ENCODE measurements at regions not wholly inside any gene's neighbourhood (a gene's known extent, or its start where the extent isn't known, plus 50 kb on each side); places are given as distances from the start of the nearest gene placed in this dataset.
"Not testable (repeated sequence)": the region's sequence is repeated elsewhere in the genome, so short reads cannot be mapped to it uniquely, and the experiment has no call there.

DNA sequence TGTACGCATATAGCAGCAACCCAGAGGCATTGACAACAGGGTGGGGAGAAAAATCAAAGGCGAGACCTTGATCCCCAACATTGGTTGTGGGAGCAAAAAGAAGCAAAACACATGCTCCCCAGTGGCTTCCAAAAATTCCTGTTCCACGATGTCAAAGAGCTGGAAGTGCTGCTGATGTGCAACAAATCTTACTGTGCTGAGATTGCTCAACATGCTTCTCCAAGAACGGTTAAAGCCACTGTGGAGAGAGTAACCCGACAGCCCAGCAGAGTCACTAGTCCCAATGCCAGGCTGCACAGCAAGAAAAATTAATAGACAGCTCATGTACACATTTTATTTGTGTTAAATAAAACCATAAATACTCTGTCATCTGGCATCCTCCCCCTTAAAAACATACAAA, 179.9 kb upstream of the PFN2 start:
- no peak for DNase-seq

DNA sequence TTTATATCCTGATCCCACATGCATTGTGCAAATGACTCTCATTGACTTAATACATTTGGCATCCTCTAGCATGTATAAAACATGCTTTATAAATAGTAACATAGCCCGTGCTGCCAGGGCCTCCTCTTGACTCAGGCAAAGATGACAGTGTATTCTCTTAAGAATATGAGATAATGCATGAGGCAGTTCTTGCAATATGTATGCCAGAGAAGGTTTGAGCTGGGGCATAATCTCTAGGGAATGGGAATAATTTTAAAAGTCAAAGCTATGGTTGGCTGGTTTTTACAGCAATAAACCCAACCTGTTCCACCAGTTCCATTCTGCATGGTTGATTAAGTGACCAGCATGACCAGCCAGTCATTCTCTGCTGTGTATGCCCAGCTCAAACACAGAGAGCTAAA, 179.0 kb upstream of the PFN2 start:
- no peak for DNase-seq

DNA sequence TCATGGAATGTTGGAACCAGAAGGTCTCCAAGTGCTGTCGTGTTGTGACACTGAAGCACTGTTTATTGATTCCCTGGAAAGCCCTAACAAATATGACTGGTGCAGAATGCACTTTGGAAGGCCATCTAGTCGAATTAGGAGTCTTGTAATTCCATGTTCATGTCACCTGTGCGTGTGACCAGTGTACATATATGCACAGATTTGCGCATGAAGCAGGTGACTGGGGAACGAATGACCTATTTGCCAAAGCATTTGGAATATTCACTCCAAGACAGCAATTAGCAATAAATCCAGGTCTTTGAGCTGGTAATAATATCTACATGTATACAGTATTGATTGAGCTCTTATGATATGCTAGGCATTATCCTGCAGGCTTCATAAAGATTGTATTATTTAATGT, 177.5 kb upstream of the PFN2 start:
- no peak for DNase-seq

DNA sequence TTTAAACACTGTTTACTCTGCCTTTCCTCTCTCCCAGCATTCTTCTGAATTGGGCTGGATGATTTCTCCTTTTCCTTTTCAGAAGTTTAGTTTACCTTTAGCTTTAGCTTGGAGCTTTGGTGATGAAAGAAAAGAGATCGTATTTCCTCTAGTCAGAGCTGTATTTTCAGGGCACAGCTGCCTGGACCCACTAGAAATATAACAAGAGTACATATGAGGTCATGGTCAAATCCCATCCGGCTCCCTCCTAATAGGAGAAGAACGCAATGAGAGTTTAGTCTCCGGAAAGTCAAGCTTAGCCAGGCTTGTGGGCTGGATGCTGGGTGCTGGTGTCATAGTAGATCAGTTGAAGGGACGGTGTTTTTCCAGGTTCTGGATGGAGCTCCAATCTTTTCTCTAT, 177.1 kb upstream of the PFN2 start:
- peak in 1 of 2 experiments; percentile 13 for DNase-seq

DNA sequence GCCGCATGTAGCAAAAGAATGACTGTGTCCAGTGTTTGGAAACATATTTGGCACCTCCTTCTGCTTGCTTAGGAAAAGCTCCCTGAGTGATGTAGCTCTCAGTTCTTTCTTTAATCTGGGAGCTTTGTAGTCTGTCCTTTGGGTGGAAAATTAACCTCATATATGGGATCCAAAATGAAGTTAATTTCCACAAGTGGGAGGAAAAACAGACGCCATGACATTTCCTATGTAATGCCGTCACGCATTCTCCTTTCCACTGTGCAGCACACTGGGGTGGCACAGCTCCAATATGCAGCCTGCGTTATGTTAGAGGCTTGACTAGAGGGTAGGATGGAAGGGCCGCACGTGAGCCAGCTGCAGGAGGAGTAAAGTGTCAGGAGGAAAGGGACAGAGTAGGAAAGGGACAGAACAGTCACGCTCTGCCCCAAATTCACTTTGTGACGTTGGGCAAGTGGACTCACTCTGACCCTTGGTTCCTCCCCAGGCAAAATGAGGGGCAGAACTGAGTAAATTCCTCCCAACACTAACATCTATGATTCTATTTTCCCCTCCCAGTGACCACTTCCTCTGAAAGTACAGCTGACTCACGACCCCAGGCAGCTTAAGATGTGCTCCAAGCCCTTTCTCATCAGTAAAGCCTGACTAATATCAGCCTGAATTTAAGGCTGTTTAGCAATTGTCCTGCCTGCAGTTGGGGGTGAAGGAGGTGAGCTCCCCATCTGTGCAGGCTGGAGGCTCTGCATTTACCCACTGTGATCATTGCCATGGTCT, 176.5 kb upstream of the PFN2 start:
- no peak for DNase-seq

DNA sequence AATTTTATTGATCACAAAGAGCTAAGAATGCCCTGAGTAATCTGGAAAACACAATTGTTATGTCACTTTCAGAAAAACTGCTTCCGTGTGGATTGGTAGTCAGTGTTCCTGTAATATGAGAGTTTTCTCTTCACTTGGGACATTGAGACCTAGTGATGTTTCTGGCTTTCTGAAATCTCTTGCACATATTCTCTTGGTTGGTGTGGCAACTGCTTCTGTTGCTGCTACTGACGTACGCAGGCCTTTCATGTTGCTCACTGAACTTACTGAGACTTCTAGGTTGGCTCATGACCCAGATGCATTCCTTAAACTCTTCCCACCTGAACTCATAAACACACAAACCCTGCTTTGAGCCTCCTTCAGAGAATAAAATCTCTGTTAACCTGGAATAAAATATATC, 175.0 kb upstream of the PFN2 start:
- no peak for DNase-seq

DNA sequence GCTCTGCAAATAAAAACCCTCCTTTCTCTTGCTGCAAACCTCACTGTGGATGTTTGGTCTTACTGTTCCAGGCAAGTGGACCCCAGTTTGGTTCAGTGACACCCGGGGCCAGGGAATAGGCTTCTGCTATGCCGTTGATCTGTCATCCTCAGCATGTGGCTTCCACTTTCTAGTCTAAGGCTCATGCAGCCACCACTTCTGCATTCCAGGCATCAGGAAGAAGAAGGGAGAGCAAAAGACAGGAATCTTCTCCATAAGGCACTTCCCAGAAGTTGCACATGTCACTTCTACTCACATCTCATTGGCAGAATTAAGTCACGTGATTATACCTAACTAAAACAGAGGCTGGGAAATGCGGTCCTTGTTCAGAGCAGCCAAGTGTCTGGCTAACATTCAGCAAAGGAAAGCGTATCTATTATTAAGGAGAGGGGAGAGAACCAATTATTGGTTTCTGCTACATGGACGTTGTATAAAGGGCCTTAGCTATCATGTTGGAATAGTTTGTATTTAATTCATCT, 173.6 kb upstream of the PFN2 start:
- no peak for DNase-seq

DNA sequence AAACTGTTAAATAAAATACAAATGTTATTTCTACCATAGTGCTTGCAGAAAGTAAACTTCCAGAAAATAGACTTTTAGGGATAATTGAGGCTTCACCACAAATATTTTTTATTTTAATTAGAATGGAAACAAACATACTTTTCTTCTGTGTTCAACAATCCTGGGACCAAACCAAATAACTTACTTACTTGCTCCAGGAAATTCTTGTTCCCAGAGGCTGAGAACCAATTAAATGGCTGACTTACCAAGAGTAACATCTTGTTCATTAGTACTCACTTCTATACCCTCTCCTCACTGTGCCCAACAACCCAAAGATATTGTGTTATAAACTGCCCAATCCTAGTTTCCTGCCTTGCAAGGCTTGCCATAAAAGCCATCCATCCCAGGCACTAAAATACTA, 172.2 kb upstream of the PFN2 start:
- no peak for DNase-seq

DNA sequence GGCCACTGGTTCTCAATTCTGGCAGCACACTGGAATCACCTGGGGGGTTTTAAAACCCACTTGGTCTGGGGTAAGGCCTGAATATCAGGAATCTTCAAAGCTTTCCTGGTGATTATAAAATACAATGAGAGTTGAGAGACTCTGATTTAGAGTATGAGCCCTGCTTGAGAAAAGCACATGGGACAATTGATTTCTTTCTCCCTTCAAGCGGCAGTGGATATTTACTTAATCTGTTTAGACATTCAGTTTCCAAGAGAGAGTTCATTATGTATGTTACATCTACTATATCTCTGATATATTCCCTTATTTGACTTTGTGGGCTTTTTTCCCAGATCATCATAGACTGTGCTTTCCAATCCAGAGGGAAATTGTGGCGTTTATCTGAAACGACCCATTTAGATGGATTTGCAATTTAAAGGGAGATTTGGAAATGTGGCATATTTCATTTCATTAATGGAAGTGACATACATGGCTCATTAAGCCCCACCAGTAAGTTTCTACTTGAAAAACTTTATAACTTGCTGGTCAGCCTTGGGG, 171.2 kb upstream of the PFN2 start:
- DNase-seq, result no peak

DNA sequence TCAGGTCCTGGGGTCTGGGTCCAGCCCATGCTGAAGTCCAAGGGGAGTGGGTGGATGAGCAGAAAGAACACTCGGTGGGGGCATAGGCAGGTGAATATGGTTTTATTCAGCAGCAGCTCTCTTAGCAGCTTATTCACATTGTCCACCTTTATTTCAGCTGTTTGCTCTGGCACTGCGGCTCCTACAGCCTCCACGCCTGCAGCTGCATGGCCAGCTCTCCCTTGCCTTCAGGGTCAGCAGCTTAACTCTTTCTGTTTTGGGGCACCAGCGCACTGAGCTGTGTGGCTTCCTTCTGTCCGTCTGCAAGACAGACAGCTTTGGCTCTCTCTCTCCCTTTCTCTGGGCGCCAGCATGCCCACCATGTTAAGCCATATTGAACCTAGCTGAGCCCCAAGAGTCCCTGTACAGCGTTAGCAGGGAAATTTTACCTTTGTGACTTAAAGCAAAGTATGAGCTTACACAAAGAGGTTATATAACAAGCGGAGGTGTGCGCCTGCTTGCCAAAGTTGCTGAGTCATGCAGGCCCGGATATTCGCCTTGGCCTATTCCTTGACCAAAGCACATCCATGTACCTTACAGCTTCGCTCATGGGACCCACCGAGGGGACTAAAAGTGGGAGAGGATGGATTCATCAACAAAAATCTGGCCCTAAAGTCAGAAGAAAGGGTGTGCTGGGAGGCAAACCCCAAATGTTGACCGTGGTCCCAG, 170.1 kb upstream of the PFN2 start:
- DNase-seq, result no peak

DNA sequence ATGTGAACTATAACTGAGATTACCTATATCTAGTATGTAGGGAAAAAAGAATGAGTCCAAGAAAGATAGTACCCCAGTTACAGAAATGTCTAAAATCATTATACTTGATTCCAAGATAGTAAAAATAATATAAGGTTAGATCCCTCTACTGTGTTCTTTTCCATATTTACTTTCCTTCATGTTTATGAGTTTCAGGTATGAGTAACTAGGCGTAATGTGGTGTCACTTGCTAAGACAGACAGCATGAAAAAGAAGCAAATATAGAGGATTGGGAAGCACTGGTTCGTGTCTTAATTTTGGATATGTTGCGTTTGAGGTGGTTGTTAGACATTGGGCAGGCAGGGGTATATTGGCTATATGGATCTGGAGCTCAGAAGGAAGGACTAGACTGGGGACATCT, 168.1 kb upstream of the PFN2 start:
- no peak for DNase-seq

DNA sequence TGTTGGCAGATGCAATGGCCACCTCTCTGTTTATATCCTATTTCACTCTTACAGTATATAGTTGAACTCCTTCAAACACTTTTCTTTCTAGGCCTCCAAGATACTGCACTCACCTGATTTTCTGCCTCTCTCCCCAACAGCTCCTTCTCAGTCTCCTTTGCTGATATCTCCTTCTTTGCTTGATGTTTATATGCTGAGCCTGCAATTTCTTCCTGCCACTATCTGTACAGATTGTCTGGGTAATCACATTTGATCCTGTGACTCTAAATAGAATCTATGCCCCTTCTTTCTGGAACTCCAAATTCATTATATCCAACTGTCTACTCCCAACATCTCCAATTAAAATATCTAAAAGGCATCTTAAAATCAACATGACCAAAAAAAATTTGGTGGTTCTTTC, 165.5 kb upstream of the PFN2 start:
- no peak for DNase-seq

DNA sequence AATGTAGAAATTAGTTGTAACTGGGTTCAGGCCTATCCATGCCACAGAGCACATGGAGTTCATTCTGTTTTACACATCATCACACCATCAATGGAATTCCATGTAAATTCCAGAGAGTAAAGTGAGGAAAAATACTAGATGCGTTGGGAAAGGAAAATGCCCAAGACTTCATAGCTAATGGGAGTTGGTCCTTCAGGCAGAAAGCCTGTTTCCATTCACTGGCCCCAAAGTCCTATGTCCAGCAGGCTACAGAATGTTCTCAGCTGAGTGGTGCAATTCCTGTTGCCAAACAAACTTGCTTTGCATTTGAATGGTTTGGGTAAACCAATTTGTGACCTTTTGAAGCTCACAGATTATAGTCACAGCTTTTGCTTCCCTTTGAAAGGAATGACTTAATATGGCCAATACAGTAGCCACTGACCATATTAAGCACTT, 164.6 kb upstream of the PFN2 start:
- no peak for DNase-seq

DNA sequence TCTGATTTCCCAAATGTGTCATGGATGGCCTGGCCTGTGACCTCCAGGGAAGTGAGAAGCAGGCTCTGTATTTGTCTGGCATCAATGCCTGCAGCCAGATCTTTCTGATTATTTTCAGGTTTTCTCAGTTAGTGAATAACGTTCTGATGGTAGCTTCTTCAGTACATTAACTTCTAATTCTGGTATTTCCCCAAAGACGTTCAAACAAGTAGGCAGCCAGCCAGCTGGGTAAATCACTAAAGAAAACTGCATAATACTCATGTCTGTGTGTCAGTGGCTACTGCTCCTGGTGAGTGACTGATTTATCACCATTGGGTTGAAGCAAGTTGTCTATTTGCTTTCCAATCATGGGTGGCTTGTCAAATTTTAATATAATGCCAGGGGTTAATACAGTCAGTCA, 162.6 kb upstream of the PFN2 start:
- no peak for DNase-seq

DNA sequence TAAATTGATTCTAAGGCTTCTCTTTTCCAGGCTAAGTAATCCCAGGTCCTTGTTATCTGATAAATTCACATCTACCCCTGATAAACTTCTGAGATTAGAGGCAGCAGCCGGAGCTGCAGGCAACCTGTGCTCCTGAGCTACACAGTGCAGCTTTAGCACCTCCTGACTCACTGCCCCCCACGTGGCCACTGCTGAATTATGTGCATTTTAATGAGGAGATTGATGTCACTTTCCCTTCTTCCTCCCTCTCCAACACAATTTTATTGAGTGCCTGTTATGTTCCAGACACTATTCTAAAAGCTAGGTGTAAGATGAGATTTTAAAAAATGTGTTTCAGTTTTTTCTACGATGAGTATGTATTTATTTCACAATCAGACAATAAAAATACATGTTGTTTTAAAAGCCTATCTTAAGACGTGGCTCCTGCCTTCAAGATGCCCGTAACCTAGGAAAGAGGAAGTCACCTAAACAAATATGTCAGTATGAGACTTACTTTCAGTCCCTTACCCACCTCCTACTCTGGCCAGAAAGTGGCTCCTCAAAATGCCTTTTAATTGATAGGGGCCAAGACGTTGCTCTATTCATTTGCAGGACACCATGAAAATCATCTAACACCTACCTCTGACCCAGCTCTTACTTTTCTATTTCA, 161.5 kb upstream of the PFN2 start:
- DNase-seq, result no peak

DNA sequence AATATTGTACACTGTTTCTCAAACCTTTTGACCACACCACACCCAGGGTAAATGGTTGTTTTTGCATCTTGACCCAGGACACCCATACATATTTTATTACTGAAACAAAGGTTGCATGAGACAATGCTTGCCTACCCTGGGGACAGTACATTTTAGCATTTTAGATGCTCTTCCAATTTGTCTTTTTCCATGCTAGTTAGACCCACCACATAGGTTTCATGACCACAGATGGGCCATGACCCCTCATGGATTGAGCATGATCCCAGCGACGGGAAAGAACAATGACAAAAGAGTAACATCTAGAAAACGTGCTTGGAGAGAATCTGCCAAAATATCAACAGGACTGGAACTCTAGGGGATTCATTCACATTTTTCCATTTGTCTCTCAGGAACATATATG, 161.0 kb upstream of the PFN2 start:
- DNase-seq, result no peak

DNA sequence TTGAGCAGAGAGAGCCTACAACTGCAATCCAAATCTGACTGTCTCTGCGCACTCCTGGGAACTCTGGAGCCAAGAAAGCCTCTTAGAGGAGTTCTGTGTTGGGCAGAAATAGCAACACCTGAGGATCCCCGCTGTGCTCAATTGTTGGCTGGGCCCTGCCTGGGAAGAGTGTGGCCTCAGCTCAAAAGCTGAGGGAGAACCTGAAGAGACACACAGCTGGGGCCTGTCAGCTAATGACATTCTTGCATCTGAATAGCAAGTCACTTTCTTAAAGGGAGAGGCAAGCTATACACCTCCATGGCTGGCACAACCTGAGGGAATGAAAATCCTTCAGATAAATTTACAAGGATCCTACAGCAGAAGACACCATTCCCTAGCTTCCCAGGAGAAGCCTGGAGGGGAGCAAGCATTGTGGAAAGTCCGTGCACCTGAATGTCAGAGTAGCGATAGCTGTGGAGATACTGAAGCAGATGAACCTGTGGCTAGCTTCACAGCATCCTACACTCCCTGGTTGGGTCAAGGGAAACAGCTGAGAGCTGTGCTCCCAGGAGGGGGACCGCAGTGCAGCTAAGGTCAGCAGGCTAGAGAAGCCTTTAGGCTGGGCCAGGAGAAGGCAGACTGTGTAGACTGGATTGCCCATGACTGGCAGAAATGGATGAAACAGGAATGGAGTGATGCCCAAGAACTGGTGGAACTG, 159.9 kb upstream of the PFN2 start:
- DNase-seq, result no peak

DNA sequence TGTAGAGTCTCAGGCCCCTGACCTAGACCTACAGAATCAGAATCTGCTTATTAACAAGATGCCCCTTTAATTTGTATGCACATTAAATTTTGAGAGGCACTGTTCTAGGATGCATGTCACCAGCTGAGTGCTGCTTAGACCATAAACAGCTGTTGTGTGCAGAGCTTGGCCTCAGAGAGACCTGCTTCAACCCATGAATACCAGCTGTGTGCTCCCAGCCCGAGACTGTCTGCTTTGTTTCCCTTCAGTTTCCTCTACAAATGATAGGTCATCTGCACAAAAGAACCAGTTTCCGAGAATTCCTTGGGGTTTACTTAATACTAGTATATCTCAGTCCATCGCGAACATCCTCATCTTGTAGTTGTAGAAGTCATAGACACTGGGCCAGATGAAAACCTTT, 158.5 kb upstream of the PFN2 start:
- no peak for DNase-seq

DNA sequence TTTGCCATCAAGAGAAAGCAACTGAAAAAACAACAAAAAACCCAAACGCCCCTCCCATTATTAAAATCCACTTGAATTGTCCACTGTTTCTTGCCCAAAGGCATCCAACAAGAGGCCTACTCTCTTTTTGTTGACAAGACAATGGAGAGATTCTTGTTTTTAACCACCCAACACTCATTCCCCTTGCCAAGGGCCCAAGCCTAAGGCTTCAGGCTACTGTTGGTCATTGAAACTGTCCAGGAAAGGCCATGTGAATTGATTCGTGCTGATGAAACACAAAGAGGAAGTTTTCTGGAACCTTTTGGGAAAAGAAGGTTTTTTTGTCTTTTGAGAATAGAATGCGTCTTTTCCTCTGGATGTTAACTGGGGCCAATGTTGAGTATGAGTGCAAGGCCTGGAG, 157.4 kb upstream of the PFN2 start:
- DNase-seq, result no peak

DNA sequence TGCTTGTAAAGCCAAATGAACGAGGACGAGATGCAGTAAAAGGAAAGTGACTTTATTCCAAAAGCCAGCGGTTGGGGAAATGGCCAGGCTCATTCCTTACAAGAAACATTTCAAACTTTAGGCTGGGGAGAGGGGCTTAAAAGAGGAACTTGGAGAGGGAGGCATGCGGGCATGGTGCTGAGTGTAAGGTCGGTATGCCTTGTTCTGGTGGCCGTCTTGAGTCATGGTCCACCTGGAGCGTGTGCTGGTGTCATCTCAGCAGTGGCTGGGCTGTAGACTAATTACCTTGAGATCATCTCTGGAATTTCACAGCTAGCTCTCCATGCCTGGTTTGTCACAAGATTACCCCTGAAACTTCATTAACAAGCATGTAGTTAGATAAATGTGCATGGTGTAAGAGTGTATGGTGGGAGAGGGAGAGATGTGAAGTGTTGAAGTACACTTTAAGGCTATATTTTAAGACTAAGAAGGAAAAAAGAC, 156.4 kb upstream of the PFN2 start:
- DNase-seq, result no peak

DNA sequence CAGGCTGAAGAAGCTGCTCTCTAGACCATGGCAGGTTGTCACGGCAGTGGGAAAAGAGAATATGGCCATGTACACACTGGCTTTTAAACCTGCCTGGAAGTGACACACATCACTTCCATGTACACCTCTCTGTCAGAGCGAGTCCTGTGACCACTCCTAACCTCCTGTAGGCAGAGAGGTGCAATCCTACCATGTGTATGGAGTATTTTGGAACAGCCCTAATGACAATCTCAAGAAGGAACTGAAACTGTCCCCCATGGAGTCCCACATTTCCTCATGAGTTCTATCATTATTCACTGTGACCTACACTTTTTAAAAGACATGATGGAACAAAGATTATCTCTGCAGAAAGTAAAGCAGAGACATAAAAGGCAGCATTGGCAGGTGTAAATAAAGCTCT, 153.4 kb upstream of the PFN2 start:
- no peak for DNase-seq

DNA sequence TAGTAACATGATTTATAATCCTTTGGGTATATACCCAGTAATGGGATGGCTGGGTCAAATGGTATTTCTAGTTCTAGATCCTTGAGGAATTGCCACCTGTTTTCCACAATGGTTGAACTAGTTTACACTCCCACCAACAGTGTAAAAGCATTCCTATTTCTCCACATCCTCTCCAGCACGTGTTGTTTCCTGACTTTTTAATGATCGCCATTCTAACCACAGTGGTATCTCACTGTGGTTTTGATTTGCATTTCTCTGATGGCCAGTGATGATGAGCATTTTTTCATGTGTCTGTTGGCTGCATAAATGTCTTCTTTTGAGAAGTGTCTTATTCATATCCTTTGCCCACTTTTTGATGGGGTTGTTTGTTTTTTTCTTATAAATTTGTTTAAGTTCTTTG, 152.6 kb upstream of the PFN2 start:
- DNase-seq, result not testable (repeated sequence)

DNA sequence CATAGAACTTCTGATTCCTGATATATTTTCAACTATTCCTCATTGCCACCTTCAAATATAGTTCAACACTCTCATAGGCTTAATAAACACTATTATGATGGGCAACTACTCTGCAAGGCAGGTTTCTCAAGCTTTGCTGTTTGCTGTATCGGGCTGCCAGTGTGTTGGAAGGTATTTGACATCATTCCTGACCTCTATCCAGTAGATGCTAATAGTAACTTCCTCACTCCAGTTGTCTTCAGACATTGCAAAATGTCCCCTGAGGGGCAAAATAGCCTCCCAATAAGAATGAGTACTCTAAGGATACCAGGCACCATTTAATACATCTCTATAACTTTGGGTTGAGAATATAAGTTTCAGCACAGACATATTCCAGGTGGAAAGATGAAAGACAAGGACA, 147.5 kb upstream of the PFN2 start:
- no peak for DNase-seq

Measured in NCI-H524 (cell line).